ENCODE measurements at regions not wholly inside any gene's neighbourhood (a gene's known extent, or its start where the extent isn't known, plus 50 kb on each side); places are given as distances from the start of the nearest gene placed in this dataset.

GRCh38 chr2:60318544-60318943 lies 234.9 kb downstream of the BCL11A start:
- no peak for DNase-seq

- no peak for DNase-seq
Measured at GRCh38 chr2:60317844-60318243, 235.6 kb downstream of the BCL11A start.

- DNase-seq, result no peak
Measured at GRCh38 chr2:60317034-60317386, 236.4 kb downstream of the BCL11A start.

GRCh38 chr2:60316381-60317033 lies 236.9 kb downstream of the BCL11A start:
- no peak for DNase-seq

GRCh38 chr2:60313470-60314172 lies 239.8 kb downstream of the BCL11A start:
- DNase-seq, result no peak

GRCh38 chr2:60312618-60313017 lies 240.8 kb downstream of the BCL11A start:
- no peak for DNase-seq

- no peak for DNase-seq
Measured at GRCh38 chr2:60311524-60311923, 241.9 kb downstream of the BCL11A start.

GRCh38 chr2:60309941-60310660 lies 243.4 kb downstream of the BCL11A start:
- DNase-seq, result no peak

GRCh38 chr2:60309336-60309735 lies 244.1 kb downstream of the BCL11A start:
- DNase-seq, result no peak

- peak; percentile 49 for DNase-seq
Measured at GRCh38 chr2:60306267-60306861, 247.1 kb downstream of the BCL11A start.

GRCh38 chr2:60303680-60304079 lies 249.8 kb downstream of the BCL11A start:
- DNase-seq, result no peak

GRCh38 chr2:60302377-60303126 lies 250.9 kb downstream of the BCL11A start:
- no peak for DNase-seq

GRCh38 chr2:60301726-60302125 lies 251.7 kb downstream of the BCL11A start:
- no peak for DNase-seq

- DNase-seq, result no peak
Measured at GRCh38 chr2:60299179-60299578, 254.3 kb downstream of the BCL11A start.

GRCh38 chr2:60298006-60298696 lies 255.3 kb downstream of the BCL11A start:
- no peak for DNase-seq

GRCh38 chr2:60297296-60298005 lies 256.0 kb downstream of the BCL11A start:
- no peak for DNase-seq

- DNase-seq, result no peak
Measured at GRCh38 chr2:60296219-60296955, 257.1 kb downstream of the BCL11A start.

- no peak for DNase-seq
Measured at GRCh38 chr2:60295636-60295962, 257.9 kb downstream of the BCL11A start.

GRCh38 chr2:60294901-60295635 lies 258.4 kb downstream of the BCL11A start:
- DNase-seq, result no peak

GRCh38 chr2:60292242-60292641 lies 261.2 kb downstream of the BCL11A start:
- no peak for DNase-seq
